Breast epithelium (tissue), 4 donors: ENCODE measurements at regions not wholly inside any gene's neighbourhood (a gene's known extent, or its start where the extent isn't known, plus 50 kb on each side); places are given as distances from the start of the nearest gene placed in this dataset.

Experiments used
- DNase-seq, 2 donors: peaks; one replicate each; pipeline ENCODE4 v3.0.0-alpha.2; 2019; ENCODE audit warnings: low spot score in 2 of 2
- H3K27ac ChIP-seq, 2 donors: fragments of 200-600 bp; sonication (generic) in 1 of 2; one replicate each; pipeline ENCODE4 v1.5.1; 2016 to 2019; ENCODE audit warnings: mild to moderate bottlenecking in 1 of 2
- H3K27me3 ChIP-seq, 2 donors: fragments of 200-600 bp; sonication (generic) in 1 of 2; one replicate each; pipeline versions ENCODE4 v1.5.1 to v1.6.0; 2017 to 2019; ENCODE audit warnings: control low read depth in 1 of 2, mild to moderate bottlenecking in 1 of 2
- H3K36me3 ChIP-seq: fragments of 200-600 bp; one replicate; pipeline ENCODE4 v1.5.1; 2019
- H3K4me1 ChIP-seq, 2 donors: fragments of 200-600 bp; sonication (generic); one replicate each; pipeline ENCODE4 v1.5.1; 2016 to 2019; ENCODE audit warnings: control low read depth in 1 of 2
- H3K4me3 ChIP-seq, 3 donors: fragments of 200-600 bp; sonication (generic); 1 replicate in 2 of 3; 2 replicates in 1 of 3; pipeline ENCODE4 v1.5.1; 2016 to 2019; ENCODE audit warnings: mild to moderate bottlenecking in 3 of 3, moderate library complexity in 2 of 3
- H3K9me3 ChIP-seq, 2 donors: fragments of 200-600 bp; sonication (generic) in 1 of 2; one replicate each; pipeline ENCODE4 v1.5.1; 2016 to 2019; ENCODE audit warnings: control low read depth in 1 of 2
- CTCF ChIP-seq, 3 donors: fragments of 450-650 bp; IDR thresholded peaks; one replicate each; pipeline ENCODE4 v1.5.1; 2016 to 2017; ENCODE audit warnings: antibody characterized with exemption in 3 of 3, mild to moderate bottlenecking in 3 of 3, moderate library complexity in 3 of 3
- POLR2A ChIP-seq: fragments of 450-650 bp; IDR thresholded peaks from one replicate; pipeline ENCODE4 v1.6.1; 2016; ENCODE audit warnings: antibody characterized with exemption, mild to moderate bottlenecking, moderate library complexity
- POLR2AphosphoS5 ChIP-seq, 3 donors: sonication (generic); formaldehyde crosslinking; IDR thresholded peaks; one replicate each; pipeline ENCODE4 v1.6.1; 2017; ENCODE audit warnings: antibody characterized with exemption in 3 of 3
- intact Hi-C: fragments of 100-400 bp; cut with DNase I; formaldehyde crosslinking; loops from one replicate; pipeline ENCODE4 v1.15.1; 2023; ENCODE audit warnings: low total_unique reads

GRCh38 chr21:19013916-19014315, 610.3 kb upstream of the TMPRSS15 start:
- no peaks in the 10 kb centered on the region for H3K4me1 ChIP-seq
- no peaks in the 10 kb centered on the region for H3K27me3 ChIP-seq
- no peak overlapping the region for H3K4me3 ChIP-seq
- DNase-seq = no peak
- no peaks in the 10 kb centered on the region for H3K9me3 ChIP-seq
- no peak overlapping the region for H3K27ac ChIP-seq
- TF ChIP-seq POLR2A (no peak), POLR2AphosphoS5 (IDR thresholded peaks at IDR 0.05) (no peak), CTCF (IDR thresholded peaks at IDR 0.05) (no peak)
- intact Hi-C loops = no loop called here
- no peaks in the 10 kb centered on the region for H3K36me3 ChIP-seq

GRCh38 chr21:19018529-19018928, 614.9 kb upstream of the TMPRSS15 start:
- no peak for TF ChIP-seq CTCF (IDR thresholded peaks at IDR 0.05)
- no peak for TF ChIP-seq POLR2A
- TF ChIP-seq POLR2AphosphoS5 (IDR thresholded peaks at IDR 0.05) = no peak
- intact Hi-C loops = no loop called here
- H3K4me1 ChIP-seq = no peaks in the 10 kb centered on the region
- H3K9me3 ChIP-seq = no peaks in the 10 kb centered on the region
- H3K27ac ChIP-seq = no peak overlapping the region
- H3K4me3 ChIP-seq = no peak overlapping the region
- no peaks in the 10 kb centered on the region for H3K36me3 ChIP-seq
- DNase-seq = no peak
- H3K27me3 ChIP-seq = no peaks in the 10 kb centered on the region

DNA sequence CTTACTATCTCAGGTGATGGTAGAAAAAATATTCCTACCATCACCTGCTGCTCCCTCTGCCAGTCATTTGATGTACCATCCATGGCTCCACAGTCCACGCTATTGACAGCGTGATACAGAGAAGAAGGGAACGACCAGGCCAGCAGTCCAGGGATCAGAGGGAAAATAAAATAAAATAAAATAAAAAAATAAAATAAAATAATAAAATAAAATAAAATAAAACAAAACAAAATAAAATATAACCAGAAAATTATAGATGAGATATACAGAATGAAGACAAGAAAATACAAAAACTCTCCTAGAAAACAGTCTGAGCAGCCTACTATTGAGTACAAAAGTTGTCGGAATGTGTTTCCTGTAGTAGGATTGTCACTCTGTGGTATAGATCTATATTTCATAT, 619.4 kb upstream of the TMPRSS15 start:
- Histone ChIP-seq H3K27ac (no peak overlapping the region), H3K9me3 (no peaks in the 10 kb centered on the region), H3K4me1 (no peaks in the 10 kb centered on the region), H3K36me3 (no peaks in the 10 kb centered on the region), H3K27me3 (no peaks in the 10 kb centered on the region), H3K4me3 (no peak overlapping the region)
- no peak for DNase-seq
- intact Hi-C loops = loop anchor here (10.0 kb wide), 1 partner anchor 1068 kb away; no protein-coding TSS in a partner anchor
- TF ChIP-seq CTCF (IDR thresholded peaks at IDR 0.05) = no peak
- TF ChIP-seq POLR2AphosphoS5 (IDR thresholded peaks at IDR 0.05) = no peak
- no peak for TF ChIP-seq POLR2A

DNA sequence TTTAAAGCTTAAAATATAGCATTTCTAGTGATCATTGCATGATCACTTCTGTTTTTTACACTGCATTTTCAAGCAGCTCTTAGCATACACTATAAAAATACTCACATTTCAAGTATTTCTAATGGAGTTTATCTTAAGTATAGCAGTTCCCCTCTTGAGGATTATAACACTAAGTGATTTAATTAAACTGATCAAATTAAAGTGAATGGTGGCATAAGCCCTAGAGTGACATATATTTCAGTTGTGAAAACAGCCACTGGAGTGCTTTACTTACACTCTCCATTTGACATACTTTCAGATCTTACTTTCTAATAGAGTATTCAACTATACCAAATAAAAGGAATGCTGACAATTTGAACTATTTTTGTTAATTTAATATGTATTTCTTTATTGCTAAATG, 623.3 kb upstream of the TMPRSS15 start:
- Histone ChIP-seq H3K27me3 (no peaks in the 10 kb centered on the region), H3K4me3 (no peak overlapping the region), H3K36me3 (no peaks in the 10 kb centered on the region), H3K4me1 (no peaks in the 10 kb centered on the region), H3K27ac (no peak overlapping the region), H3K9me3 (no peaks in the 10 kb centered on the region)
- TF ChIP-seq POLR2AphosphoS5 (IDR thresholded peaks at IDR 0.05) (no peak), POLR2A (no peak), CTCF (IDR thresholded peaks at IDR 0.05) (no peak)
- intact Hi-C loops = loop anchor here (10.0 kb wide), 1 partner anchor 1072 kb away; no protein-coding TSS in a partner anchor
- DNase-seq = no peak

- no peaks in the 10 kb centered on the region for H3K9me3 ChIP-seq
These were observed 626.2 kb upstream of the TMPRSS15 start for GRCh38 chr21:19029816-19030215.

More at GRCh38 chr21:19029816-19030215, 626.2 kb upstream of the TMPRSS15 start:
- H3K4me3 ChIP-seq = no peak overlapping the region
- DNase-seq = no peak
- no peaks in the 10 kb centered on the region for H3K4me1 ChIP-seq
- H3K27me3 ChIP-seq = no peaks in the 10 kb centered on the region
- no peaks in the 10 kb centered on the region for H3K36me3 ChIP-seq
- no peak for TF ChIP-seq CTCF (IDR thresholded peaks at IDR 0.05)
- TF ChIP-seq POLR2AphosphoS5 (IDR thresholded peaks at IDR 0.05) = no peak
- no peak for TF ChIP-seq POLR2A
- no peak overlapping the region for H3K27ac ChIP-seq
- intact Hi-C loops = loop anchor here (10.0 kb wide), 1 partner anchor 1075 kb away; no protein-coding TSS in a partner anchor
